GM18502 (cell line): ENCODE measurements at regions not wholly inside any gene's neighbourhood (a gene's known extent, or its start where the extent isn't known, plus 50 kb on each side); places are given as distances from the start of the nearest gene placed in this dataset.
"Not testable (repeated sequence)": the region's sequence is repeated elsewhere in the genome, so short reads cannot be mapped to it uniquely, and the experiment has no call there.

ENCODE experiments used
- ATAC-seq: cut with Tn5 transposase; IDR thresholded peaks from one replicate; pipeline ENCODE4 v1.9.1; 2021; ENCODE audit warnings: mild to moderate bottlenecking; ENCODE audit not compliant: unreplicated experiment, poor library complexity

- ATAC-seq = not testable (repeated sequence)
These were observed 68.5 kb upstream of the METTL9 start for GRCh38 chr16:21530729-21531383.

- not testable (repeated sequence) for ATAC-seq
These were observed 66.4 kb upstream of the METTL9 start for GRCh38 chr16:21532996-21533395.

GRCh38 chr16:21533474-21533873 is 65.9 kb upstream of the METTL9 start:
- ATAC-seq = not testable (repeated sequence)

GRCh38 chr16:21534561-21534960 is 64.8 kb upstream of the METTL9 start:
- ATAC-seq = not testable (repeated sequence)

GRCh38 chr16:21535201-21535600 is 64.2 kb upstream of the METTL9 start:
- ATAC-seq = not testable (repeated sequence)

GRCh38 chr16:21536740-21537139 is 62.6 kb upstream of the METTL9 start:
- not testable (repeated sequence) for ATAC-seq

GRCh38 chr16:21537598-21537997 is 61.8 kb upstream of the METTL9 start:
- not testable (repeated sequence) for ATAC-seq

GRCh38 chr16:21539107-21539618 is 60.2 kb upstream of the METTL9 start:
- ATAC-seq = not testable (repeated sequence)

- peak; percentile 70 for ATAC-seq
These were observed 58.5 kb upstream of the METTL9 start for GRCh38 chr16:21540770-21541433.

- peak; percentile 48 for ATAC-seq
These were observed 57.7 kb upstream of the METTL9 start for GRCh38 chr16:21541611-21542051.

GRCh38 chr16:21542075-21542474 is 57.3 kb upstream of the METTL9 start:
- ATAC-seq = not testable (repeated sequence)

- not testable (repeated sequence) for ATAC-seq
These were observed 56.8 kb upstream of the METTL9 start for GRCh38 chr16:21542491-21543124.

GRCh38 chr16:21543151-21543836 is 56.1 kb upstream of the METTL9 start:
- not testable (repeated sequence) for ATAC-seq

- not testable (repeated sequence) for ATAC-seq
These were observed 53.6 kb upstream of the METTL9 start for GRCh38 chr16:21545664-21546326.

- ATAC-seq = not testable (repeated sequence)
These were observed 50.0 kb upstream of the METTL9 start for GRCh38 chr16:21549396-21549795.
